ENCODE measurements at regions not wholly inside any gene's neighbourhood (a gene's known extent, or its start where the extent isn't known, plus 50 kb on each side); places are given as distances from the start of the nearest gene placed in this dataset.

GRCh38 chr11:103731670-103732069, 304.8 kb upstream of the DDI1 start:
- H3K9me3 ChIP-seq: peaks cover 0 to 8% of the 10 kb centered on the region in 2 donors
- no peak overlapping the region for H3K27ac ChIP-seq
- intact Hi-C loops (cut with DNase I; ENCODE audit: low total_unique reads): loop anchor here (10.0 kb wide), 1 partner anchor 1237 kb away; no protein-coding TSS in a partner anchor
- H3K36me3 ChIP-seq: no peaks in the 10 kb centered on the region
- no peak for TF ChIP-seq POLR2AphosphoS5 (IDR thresholded peaks at IDR 0.05)
- no peak for TF ChIP-seq CTCF (IDR thresholded peaks at IDR 0.05)
- no peak for TF ChIP-seq POLR2A (IDR thresholded peaks at IDR 0.05)
- H3K4me3 ChIP-seq: no peak overlapping the region
- DNase-seq (ENCODE audit: low spot score in 2 of 2): no peak
- H3K27me3 ChIP-seq: no peaks in the 10 kb centered on the region
- H3K4me1 ChIP-seq: peaks cover 0 to 2% of the 10 kb centered on the region in 2 donors

GRCh38 chr11:103733889-103734288, 302.6 kb upstream of the DDI1 start:
- intact Hi-C loops (cut with DNase I; ENCODE audit: low total_unique reads): loop anchor here (10.0 kb wide), 1 partner anchor 1239 kb away; no protein-coding TSS in a partner anchor

GRCh38 chr11:103735497-103736032, 300.9 kb upstream of the DDI1 start:
- Histone ChIP-seq H3K36me3 (no peaks in the 10 kb centered on the region), H3K27ac (peak overlapping the region in 1 of 2 donors; percentile 12), H3K27me3 (no peaks in the 10 kb centered on the region), H3K4me3 (no peak overlapping the region), H3K4me1 (peaks cover 0 to 2% of the 10 kb centered on the region in 2 donors), H3K9me3 (no peaks in the 10 kb centered on the region)
- no peak for DNase-seq (ENCODE audit: low spot score in 2 of 2)
- TF ChIP-seq CTCF (IDR thresholded peaks at IDR 0.05): no peak
- TF ChIP-seq POLR2AphosphoS5 (IDR thresholded peaks at IDR 0.05): no peak
- TF ChIP-seq POLR2A (IDR thresholded peaks at IDR 0.05): no peak
- intact Hi-C loops (cut with DNase I; ENCODE audit: low total_unique reads): loop anchor here (10.0 kb wide), 1 partner anchor 1241 kb away; no protein-coding TSS in a partner anchor

More at GRCh38 chr11:103733889-103734288, 302.6 kb upstream of the DDI1 start:
- TF ChIP-seq CTCF (IDR thresholded peaks at IDR 0.05) (no peak), POLR2A (IDR thresholded peaks at IDR 0.05) (no peak), POLR2AphosphoS5 (IDR thresholded peaks at IDR 0.05) (no peak)
- no peaks in the 10 kb centered on the region for H3K9me3 ChIP-seq
- peaks cover 0 to 2% of the 10 kb centered on the region in 2 donors for H3K4me1 ChIP-seq
- H3K36me3 ChIP-seq: no peaks in the 10 kb centered on the region
- H3K4me3 ChIP-seq: no peak overlapping the region
- DNase-seq (ENCODE audit: low spot score in 2 of 2): no peak
- no peaks in the 10 kb centered on the region for H3K27me3 ChIP-seq
- no peak overlapping the region for H3K27ac ChIP-seq

- peaks cover 0 to 2% of the 10 kb centered on the region in 2 donors for H3K4me1 ChIP-seq
- no peaks in the 10 kb centered on the region for H3K9me3 ChIP-seq
- no peak for TF ChIP-seq POLR2A (IDR thresholded peaks at IDR 0.05)
- no peak for TF ChIP-seq POLR2AphosphoS5 (IDR thresholded peaks at IDR 0.05)
- no peak for TF ChIP-seq CTCF (IDR thresholded peaks at IDR 0.05)
- no peaks in the 10 kb centered on the region for H3K36me3 ChIP-seq
- peak overlapping the region in 1 of 2 donors; percentile 12 for H3K27ac ChIP-seq
- H3K27me3 ChIP-seq: no peaks in the 10 kb centered on the region
- no peak overlapping the region for H3K4me3 ChIP-seq
- DNase-seq (ENCODE audit: low spot score in 2 of 2): no peak
- intact Hi-C loops (cut with DNase I; ENCODE audit: low total_unique reads): loop anchor here (10.0 kb wide), 1 partner anchor 1242 kb away; no protein-coding TSS in a partner anchor
Measured at GRCh38 chr11:103736315-103737036, 300.0 kb upstream of the DDI1 start.

- no peaks in the 10 kb centered on the region for H3K27me3 ChIP-seq
- H3K4me1 ChIP-seq: peaks cover 0 to 2% of the 10 kb centered on the region in 2 donors
- intact Hi-C loops (cut with DNase I; ENCODE audit: low total_unique reads): loop anchor here (10.0 kb wide), 1 partner anchor 1242 kb away; no protein-coding TSS in a partner anchor
- H3K36me3 ChIP-seq: no peaks in the 10 kb centered on the region
- H3K9me3 ChIP-seq: no peaks in the 10 kb centered on the region
- no peak for TF ChIP-seq CTCF (IDR thresholded peaks at IDR 0.05)
- TF ChIP-seq POLR2AphosphoS5 (IDR thresholded peaks at IDR 0.05): no peak
- no peak for TF ChIP-seq POLR2A (IDR thresholded peaks at IDR 0.05)
- H3K4me3 ChIP-seq: no peak overlapping the region
- H3K27ac ChIP-seq: peak overlapping the region in 1 of 2 donors; percentile 44
- DNase-seq (ENCODE audit: low spot score in 2 of 2): no peak
Measured at GRCh38 chr11:103737037-103737622, 299.3 kb upstream of the DDI1 start.
